Smooth muscle cell (in vitro differentiated cells): ENCODE measurements at regions not wholly inside any gene's neighbourhood (a gene's known extent, or its start where the extent isn't known, plus 50 kb on each side); places are given as distances from the start of the nearest gene placed in this dataset.
A peak's percentile ranks its signal among the peaks of the same experiment; 100 is the strongest.

Source experiments
- DNase-seq: peaks from one replicate; lab custom pipeline; 2025; ENCODE audit not compliant: unreplicated experiment; lab: John Stamatoyannopoulos, UW
- H2AFZ ChIP-seq: fragments of 200-600 bp; sonication (generic); 2 replicates; pipeline ENCODE4 v1.6.0; 2016; ENCODE audit warnings: antibody characterized with exemption, low read depth, mild to moderate bottlenecking
- H3F3A ChIP-seq: fragments of 200-600 bp; sonication (generic); 2 replicates; pipeline ENCODE4 v1.6.0; 2017; ENCODE audit warnings: antibody characterized with exemption, low read depth
- H3K27ac ChIP-seq: fragments of 200-600 bp; sonication (generic); 2 replicates; pipeline ENCODE4 v1.5.1; 2016; ENCODE audit warnings: low read depth, mild to moderate bottlenecking
- H3K27me3 ChIP-seq: fragments of 200-600 bp; sonication (generic); 2 replicates; pipeline ENCODE4 v1.6.1; 2016; ENCODE audit warnings: low read depth, mild to moderate bottlenecking
- H3K36me3 ChIP-seq: fragments of 200-600 bp; sonication (generic); 2 replicates; pipeline ENCODE4 v1.5.1; 2016; ENCODE audit warnings: low read depth
- H3K4me1 ChIP-seq: fragments of 200-600 bp; sonication (generic); 2 replicates; pipeline ENCODE4 v1.5.1; 2016; ENCODE audit warnings: low read depth
- H3K4me2 ChIP-seq: fragments of 200-600 bp; sonication (generic); 2 replicates; pipeline ENCODE4 v1.6.0; 2016; ENCODE audit warnings: mild to moderate bottlenecking
- H3K4me3 ChIP-seq: fragments of 200-600 bp; sonication (generic); 2 replicates; pipeline ENCODE4 v1.5.1; 2016; ENCODE audit warnings: mild to moderate bottlenecking
- H3K79me2 ChIP-seq: fragments of 200-600 bp; sonication (generic); 2 replicates; pipeline ENCODE4 v1.6.0; 2016; ENCODE audit warnings: low read depth, mild to moderate bottlenecking
- H3K9ac ChIP-seq: fragments of 200-600 bp; sonication (generic); 2 replicates; pipeline ENCODE4 v1.6.0; 2016; ENCODE audit warnings: low read depth
- H3K9me3 ChIP-seq: fragments of 200-600 bp; sonication (generic); replicated peaks from 2 replicates; pipeline ENCODE4 v1.5.1; 2016; ENCODE audit warnings: low read depth
- H4K20me1 ChIP-seq: fragments of 200-600 bp; sonication (generic); 2 replicates; pipeline ENCODE4 v1.6.0; 2016; ENCODE audit warnings: low read depth
- WGBS: methylation state at CpG from one replicate; pipeline ENCODE4 v1.1.7; 2016; ENCODE audit warnings: low lambda C conversion rate; 5-methylcytosine and 5-hydroxymethylcytosine counted together
- TF ChIP-seq, protein P1 (sequence below): fragments of 200-600 bp; sonication (generic); IDR thresholded peaks from 2 replicates; pipeline ENCODE4 v1.5.1; 2017; ENCODE audit warnings: borderline replicate concordance, mild to moderate bottlenecking, antibody characterized with exemption; ENCODE audit not compliant: insufficient read depth, poor library complexity, severe bottlenecking

DNA sequence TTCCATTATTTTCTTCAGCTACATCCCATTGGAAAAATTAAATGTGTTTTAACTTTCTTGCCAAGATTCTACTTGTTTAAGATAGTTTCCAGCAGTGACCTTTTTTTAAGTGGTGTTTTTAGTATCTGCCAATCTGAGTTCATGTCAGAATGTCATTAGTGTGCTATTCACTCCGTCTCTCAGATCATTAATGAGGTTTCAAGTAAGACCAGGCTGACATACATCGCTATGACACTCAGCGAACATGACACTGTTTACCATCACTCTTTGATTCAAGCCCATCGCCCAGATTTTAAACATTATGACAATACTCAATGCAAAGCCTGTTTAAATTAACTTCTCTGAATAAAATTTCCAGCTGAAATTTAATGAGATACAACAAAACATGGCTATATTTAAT lies 272.0 kb upstream of the KYNU start:
- H3K4me2 ChIP-seq, result no peak overlapping the region
- H3K79me2 ChIP-seq, result no peaks in the 10 kb centered on the region
- H3F3A ChIP-seq, result no peaks in the 10 kb centered on the region
- TF ChIP-seq, protein P1, sequence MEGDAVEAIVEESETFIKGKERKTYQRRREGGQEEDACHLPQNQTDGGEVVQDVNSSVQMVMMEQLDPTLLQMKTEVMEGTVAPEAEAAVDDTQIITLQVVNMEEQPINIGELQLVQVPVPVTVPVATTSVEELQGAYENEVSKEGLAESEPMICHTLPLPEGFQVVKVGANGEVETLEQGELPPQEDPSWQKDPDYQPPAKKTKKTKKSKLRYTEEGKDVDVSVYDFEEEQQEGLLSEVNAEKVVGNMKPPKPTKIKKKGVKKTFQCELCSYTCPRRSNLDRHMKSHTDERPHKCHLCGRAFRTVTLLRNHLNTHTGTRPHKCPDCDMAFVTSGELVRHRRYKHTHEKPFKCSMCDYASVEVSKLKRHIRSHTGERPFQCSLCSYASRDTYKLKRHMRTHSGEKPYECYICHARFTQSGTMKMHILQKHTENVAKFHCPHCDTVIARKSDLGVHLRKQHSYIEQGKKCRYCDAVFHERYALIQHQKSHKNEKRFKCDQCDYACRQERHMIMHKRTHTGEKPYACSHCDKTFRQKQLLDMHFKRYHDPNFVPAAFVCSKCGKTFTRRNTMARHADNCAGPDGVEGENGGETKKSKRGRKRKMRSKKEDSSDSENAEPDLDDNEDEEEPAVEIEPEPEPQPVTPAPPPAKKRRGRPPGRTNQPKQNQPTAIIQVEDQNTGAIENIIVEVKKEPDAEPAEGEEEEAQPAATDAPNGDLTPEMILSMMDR, result no peak
- H3K27ac ChIP-seq, result no peak overlapping the region
- no peaks in the 10 kb centered on the region for H3K36me3 ChIP-seq
- no peak for DNase-seq
- H3K4me1 ChIP-seq, result no peaks in the 10 kb centered on the region
- no peak overlapping the region for H3K9ac ChIP-seq
- 61% methylated on average over 4 of the region's 4 CpGs for WGBS
- no peaks in the 10 kb centered on the region for H3K27me3 ChIP-seq
- no peaks in the 10 kb centered on the region for H4K20me1 ChIP-seq
- H2AFZ ChIP-seq, result no peak overlapping the region
- no peaks in the 10 kb centered on the region for H3K9me3 ChIP-seq
- H3K4me3 ChIP-seq, result no peak overlapping the region

DNA sequence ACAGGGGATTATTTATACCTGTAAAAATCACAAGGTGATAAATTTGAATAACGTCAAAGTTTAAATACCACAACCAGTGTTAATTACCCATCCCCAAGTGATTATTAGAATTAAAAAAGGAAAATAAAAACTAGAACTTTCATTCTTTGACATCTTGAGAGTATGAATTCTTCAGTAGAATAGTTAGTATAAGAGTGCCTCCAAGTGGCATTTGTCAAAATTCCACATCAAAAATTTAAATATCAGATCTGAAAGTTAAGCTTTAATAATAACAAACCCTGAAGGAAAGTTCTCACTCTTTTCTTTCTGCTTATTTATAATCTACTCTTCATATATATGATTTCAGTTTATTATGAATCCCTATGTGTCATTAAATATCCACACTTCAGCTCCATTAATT lies 273.7 kb upstream of the KYNU start:
- no peak overlapping the region for H3K4me2 ChIP-seq
- DNase-seq, result no peak
- H4K20me1 ChIP-seq, result no peaks in the 10 kb centered on the region
- TF ChIP-seq, protein P1, result peak; percentile 49
- no peaks in the 10 kb centered on the region for H3K4me1 ChIP-seq
- H3K4me3 ChIP-seq, result no peak overlapping the region
- no peaks in the 10 kb centered on the region for H3K27me3 ChIP-seq
- H2AFZ ChIP-seq, result no peak overlapping the region
- H3K36me3 ChIP-seq, result no peaks in the 10 kb centered on the region
- no peaks in the 10 kb centered on the region for H3K9me3 ChIP-seq
- H3K9ac ChIP-seq, result no peak overlapping the region
- WGBS, result 68% methylated on average over 1 of the region's 1 CpG
- H3F3A ChIP-seq, result no peaks in the 10 kb centered on the region
- H3K79me2 ChIP-seq, result no peaks in the 10 kb centered on the region
- no peak overlapping the region for H3K27ac ChIP-seq

DNA sequence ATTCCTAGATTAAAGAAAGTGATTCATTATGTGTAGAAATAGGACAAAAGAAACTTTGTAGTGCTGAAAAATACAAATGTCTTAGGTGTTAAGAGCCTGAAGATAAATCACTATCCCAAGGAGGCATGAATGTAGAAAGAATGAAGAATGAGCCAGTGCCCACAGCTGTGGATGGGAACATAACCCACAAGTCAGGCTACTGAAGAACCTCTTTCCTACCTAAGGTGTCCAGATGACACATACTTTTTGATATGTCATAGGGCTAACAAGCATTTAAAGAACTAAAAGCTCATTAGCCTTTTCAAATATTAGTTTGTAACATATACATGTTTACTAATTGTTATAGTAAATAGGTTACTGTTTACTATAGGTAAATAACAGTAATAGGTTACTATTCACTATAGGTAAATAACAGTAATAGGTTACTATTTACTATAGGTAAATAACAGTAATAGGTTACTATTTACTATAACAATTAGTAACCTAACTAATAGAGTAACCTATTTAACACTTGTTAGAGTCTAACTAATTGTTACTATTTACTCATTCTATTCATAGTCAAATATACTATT lies 275.0 kb upstream of the KYNU start:
- Histone ChIP-seq H3K27me3 (no peaks in the 10 kb centered on the region), H3K79me2 (no peaks in the 10 kb centered on the region), H3F3A (no peaks in the 10 kb centered on the region), H3K4me1 (no peaks in the 10 kb centered on the region), H3K36me3 (no peaks in the 10 kb centered on the region), H4K20me1 (no peaks in the 10 kb centered on the region), H3K9ac (no peak overlapping the region), H3K4me3 (no peak overlapping the region), H2AFZ (no peak overlapping the region), H3K27ac (no peak overlapping the region), H3K4me2 (no peak overlapping the region), H3K9me3 (no peaks in the 10 kb centered on the region)
- TF ChIP-seq, protein P1, result no peak
- DNase-seq, result no peak

DNA sequence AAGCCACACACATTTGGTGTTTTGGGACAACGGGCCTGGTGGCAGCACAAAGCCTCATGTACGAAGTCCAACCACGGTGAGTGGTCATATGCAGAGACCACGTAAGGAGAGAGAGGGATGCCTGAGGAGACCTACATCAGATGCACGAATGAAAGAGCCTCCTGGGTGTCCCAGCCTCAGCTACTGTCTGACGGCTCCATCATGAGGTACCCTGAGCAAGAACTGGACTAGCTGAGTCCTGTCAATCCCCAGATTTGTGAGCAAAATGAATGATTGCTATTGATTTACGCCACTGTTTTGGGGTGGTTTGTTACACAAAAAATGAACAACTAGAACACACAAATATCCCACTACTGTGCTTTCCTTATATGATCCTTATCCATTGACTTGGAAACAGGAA lies 275.7 kb upstream of the KYNU start:
- TF ChIP-seq, protein P1, result no peak
- H3K4me2 ChIP-seq, result no peak overlapping the region
- no peaks in the 10 kb centered on the region for H3K9me3 ChIP-seq
- H3K27me3 ChIP-seq, result no peaks in the 10 kb centered on the region
- no peaks in the 10 kb centered on the region for H3K36me3 ChIP-seq
- H3K27ac ChIP-seq, result no peak overlapping the region
- no peak overlapping the region for H3K4me3 ChIP-seq
- no peaks in the 10 kb centered on the region for H3K79me2 ChIP-seq
- H2AFZ ChIP-seq, result no peak overlapping the region
- H4K20me1 ChIP-seq, result no peaks in the 10 kb centered on the region
- H3F3A ChIP-seq, result no peaks in the 10 kb centered on the region
- WGBS, result 89% methylated on average over 7 of the region's 7 CpGs
- H3K9ac ChIP-seq, result no peak overlapping the region
- H3K4me1 ChIP-seq, result no peaks in the 10 kb centered on the region
- DNase-seq, result no peak
